Ascending aorta (tissue), 2 donors: ENCODE measurements at regions not wholly inside any gene's neighbourhood (a gene's known extent, or its start where the extent isn't known, plus 50 kb on each side); places are given as distances from the start of the nearest gene placed in this dataset.

Experiments
- DNase-seq, 2 donors: peaks; one replicate each; pipeline ENCODE4 v3.0.0-alpha.2; 2019; ENCODE audit warnings: low spot score in 2 of 2
- H3K27ac ChIP-seq, 2 donors: fragments of 200-600 bp; sonication (generic); one replicate each; pipeline ENCODE4 v1.5.1; 2016 to 2017; ENCODE audit warnings: mild to moderate bottlenecking in 1 of 2
- H3K27me3 ChIP-seq: fragments of 200-600 bp; sonication (generic); one replicate; pipeline ENCODE4 v1.5.1; 2017
- H3K36me3 ChIP-seq, 2 donors: fragments of 200-600 bp; sonication (generic); one replicate each; pipeline ENCODE4 v1.5.1; 2016
- H3K4me1 ChIP-seq, 2 donors: fragments of 200-600 bp; sonication (generic); one replicate each; pipeline ENCODE4 v1.5.1; 2016 to 2017; ENCODE audit warnings: mild to moderate bottlenecking in 1 of 2
- H3K4me3 ChIP-seq, 2 donors: fragments of 200-600 bp; sonication (generic); one replicate each; pipeline ENCODE4 v1.5.1; 2016 to 2017; ENCODE audit warnings: mild to moderate bottlenecking in 1 of 2
- H3K9me3 ChIP-seq, 2 donors: fragments of 200-600 bp; sonication (generic); one replicate each; pipeline ENCODE4 v1.5.1; 2016
- intact Hi-C: fragments of 100-400 bp; cut with DNase I; formaldehyde crosslinking; loops from one replicate; pipeline ENCODE4 v1.15.1; 2023
- TF ChIP-seq, protein P1 (sequence below), 3 experiments: fragments of 200-600 bp in 2 of 3; fragments of 450-650 bp in 1 of 3; sonication (generic) in 2 of 3; IDR thresholded peaks; one replicate each; pipeline ENCODE4 v1.5.1; 2016 to 2019; ENCODE audit warnings: antibody characterized with exemption in 3 of 3, mild to moderate bottlenecking in 1 of 3, moderate library complexity in 1 of 3

DNA sequence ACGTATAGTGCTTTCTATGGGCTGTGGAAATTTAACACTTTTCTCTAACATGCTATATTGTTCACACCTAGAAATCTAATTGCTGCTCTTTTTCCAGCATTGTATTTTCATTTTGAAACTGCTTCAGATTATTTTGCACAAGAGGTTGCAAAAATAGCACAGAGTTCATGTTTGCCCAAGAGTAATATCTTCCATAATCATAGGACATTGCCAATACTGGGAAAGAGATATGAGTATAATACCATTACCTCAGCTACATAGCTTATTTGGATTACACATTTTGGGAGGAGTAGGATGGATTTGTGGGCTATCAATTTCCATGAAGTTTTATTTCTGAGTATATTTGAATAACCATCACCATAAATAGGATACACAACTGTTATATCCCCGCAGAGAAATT is 717.1 kb downstream of the CDH9 start:
- TF ChIP-seq, protein P1, sequence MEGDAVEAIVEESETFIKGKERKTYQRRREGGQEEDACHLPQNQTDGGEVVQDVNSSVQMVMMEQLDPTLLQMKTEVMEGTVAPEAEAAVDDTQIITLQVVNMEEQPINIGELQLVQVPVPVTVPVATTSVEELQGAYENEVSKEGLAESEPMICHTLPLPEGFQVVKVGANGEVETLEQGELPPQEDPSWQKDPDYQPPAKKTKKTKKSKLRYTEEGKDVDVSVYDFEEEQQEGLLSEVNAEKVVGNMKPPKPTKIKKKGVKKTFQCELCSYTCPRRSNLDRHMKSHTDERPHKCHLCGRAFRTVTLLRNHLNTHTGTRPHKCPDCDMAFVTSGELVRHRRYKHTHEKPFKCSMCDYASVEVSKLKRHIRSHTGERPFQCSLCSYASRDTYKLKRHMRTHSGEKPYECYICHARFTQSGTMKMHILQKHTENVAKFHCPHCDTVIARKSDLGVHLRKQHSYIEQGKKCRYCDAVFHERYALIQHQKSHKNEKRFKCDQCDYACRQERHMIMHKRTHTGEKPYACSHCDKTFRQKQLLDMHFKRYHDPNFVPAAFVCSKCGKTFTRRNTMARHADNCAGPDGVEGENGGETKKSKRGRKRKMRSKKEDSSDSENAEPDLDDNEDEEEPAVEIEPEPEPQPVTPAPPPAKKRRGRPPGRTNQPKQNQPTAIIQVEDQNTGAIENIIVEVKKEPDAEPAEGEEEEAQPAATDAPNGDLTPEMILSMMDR (IDR thresholded peaks at IDR 0.05): no peak
- no peaks in the 10 kb centered on the region for H3K27me3 ChIP-seq

DNA sequence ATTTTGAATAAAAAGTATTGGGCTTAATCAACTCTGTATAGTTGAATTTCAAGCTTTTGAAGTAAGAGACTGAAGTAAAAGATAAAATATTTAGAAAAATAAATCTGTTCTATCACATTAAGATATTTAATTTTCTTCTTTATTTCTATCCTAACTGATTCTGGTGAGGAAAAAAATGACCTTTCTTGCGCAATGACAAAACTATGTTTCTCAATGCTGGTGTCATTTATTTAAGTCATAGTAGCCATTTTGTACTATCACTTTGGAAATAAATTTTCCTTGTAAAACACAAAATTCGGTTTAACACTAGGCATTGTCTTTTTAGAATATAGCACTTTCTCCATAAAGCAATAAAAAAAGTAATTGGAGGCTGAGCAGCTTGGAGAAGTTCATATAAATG is 728.0 kb downstream of the CDH9 start:
- intact Hi-C loops: no loop called here
- Histone ChIP-seq H3K27me3 (no peaks in the 10 kb centered on the region), H3K4me1 (no peaks in the 10 kb centered on the region), H3K4me3 (no peak overlapping the region), H3K27ac (no peak overlapping the region), H3K9me3 (no peaks in the 10 kb centered on the region), H3K36me3 (no peaks in the 10 kb centered on the region)
- no peak for DNase-seq
- TF ChIP-seq, protein P1 (IDR thresholded peaks at IDR 0.05): no peak

More for the DNA sequence above, 717.1 kb downstream of the CDH9 start:
- Histone ChIP-seq H3K4me3 (no peak overlapping the region), H3K36me3 (no peaks in the 10 kb centered on the region), H3K9me3 (no peaks in the 10 kb centered on the region), H3K4me1 (no peaks in the 10 kb centered on the region), H3K27ac (no peak overlapping the region)
- no peak for DNase-seq
- intact Hi-C loops: no loop called here

DNA sequence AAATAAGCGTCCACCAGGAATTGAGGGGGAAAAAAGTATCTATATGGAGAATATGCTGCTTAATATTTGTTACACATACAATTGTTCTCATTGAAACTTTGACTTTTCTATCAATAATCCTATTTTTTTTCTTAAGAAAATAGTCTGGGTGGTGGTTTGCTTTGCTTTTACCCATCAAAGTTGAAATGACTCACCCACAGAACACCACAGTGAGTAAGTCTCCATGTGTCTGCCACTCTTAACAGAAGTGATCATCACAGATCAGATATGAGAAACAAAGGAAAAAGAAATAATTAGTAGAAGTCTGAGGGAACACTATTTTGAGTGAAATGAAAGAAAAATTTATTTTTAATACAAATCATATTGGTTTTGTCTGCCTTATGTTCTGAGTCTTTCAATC is 742.8 kb downstream of the CDH9 start:
- intact Hi-C loops: no loop called here
- Histone ChIP-seq H3K27me3 (no peaks in the 10 kb centered on the region), H3K4me1 (no peaks in the 10 kb centered on the region)

DNA sequence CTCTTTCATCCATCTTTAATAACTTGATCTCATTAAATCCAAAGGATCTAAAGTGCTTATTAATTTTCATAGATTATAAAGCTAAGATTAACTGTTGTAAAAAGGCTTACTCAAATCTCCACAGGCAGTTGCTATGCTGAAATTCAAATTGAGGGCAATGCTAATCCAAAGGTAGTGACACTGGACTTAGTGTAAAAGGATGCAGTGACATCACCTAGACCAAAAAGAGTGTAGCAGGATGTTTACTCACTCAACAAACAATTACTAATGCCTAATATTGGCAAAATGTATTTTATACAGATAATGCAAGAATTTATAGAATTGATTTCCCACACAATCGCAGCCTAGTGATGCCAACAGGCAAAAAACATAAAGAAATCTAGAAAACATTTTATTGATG is 756.2 kb downstream of the CDH9 start:
- no peak overlapping the region for H3K27ac ChIP-seq
- no peaks in the 10 kb centered on the region for H3K27me3 ChIP-seq
- intact Hi-C loops: no loop called here
- no peaks in the 10 kb centered on the region for H3K9me3 ChIP-seq
- no peaks in the 10 kb centered on the region for H3K4me1 ChIP-seq
- DNase-seq: no peak
- H3K36me3 ChIP-seq: no peaks in the 10 kb centered on the region
- TF ChIP-seq, protein P1 (IDR thresholded peaks at IDR 0.05): no peak
- H3K4me3 ChIP-seq: no peak overlapping the region

More for the DNA sequence above, 742.8 kb downstream of the CDH9 start:
- TF ChIP-seq, protein P1 (IDR thresholded peaks at IDR 0.05): no peak
- Histone ChIP-seq H3K9me3 (no peaks in the 10 kb centered on the region), H3K4me3 (no peak overlapping the region), H3K36me3 (no peaks in the 10 kb centered on the region), H3K27ac (no peak overlapping the region)
- no peak for DNase-seq

DNA sequence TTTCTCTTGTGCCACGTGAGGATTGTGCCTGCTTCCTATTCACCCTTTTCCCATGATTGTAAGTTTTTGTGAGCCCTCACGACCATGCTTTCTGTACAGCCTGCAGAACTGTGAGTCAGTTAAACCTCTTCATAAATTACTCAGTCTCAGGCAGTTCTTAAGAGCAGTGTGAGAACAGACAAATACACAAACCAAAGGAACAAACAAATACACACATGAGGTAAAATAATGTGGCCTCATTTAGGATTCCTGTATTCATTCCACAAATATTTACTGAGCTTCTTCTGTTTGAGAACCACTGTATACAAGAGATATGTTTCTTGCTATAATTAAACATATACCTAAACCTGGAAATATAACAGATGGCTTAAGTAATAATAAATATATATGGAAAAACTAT is 760.3 kb downstream of the CDH9 start:
- Histone ChIP-seq H3K4me3 (no peak overlapping the region), H3K9me3 (no peaks in the 10 kb centered on the region), H3K27me3 (no peaks in the 10 kb centered on the region), H3K27ac (no peak overlapping the region), H3K36me3 (no peaks in the 10 kb centered on the region), H3K4me1 (no peaks in the 10 kb centered on the region)
- DNase-seq: no peak
- TF ChIP-seq, protein P1 (IDR thresholded peaks at IDR 0.05): no peak
- intact Hi-C loops: no loop called here

DNA sequence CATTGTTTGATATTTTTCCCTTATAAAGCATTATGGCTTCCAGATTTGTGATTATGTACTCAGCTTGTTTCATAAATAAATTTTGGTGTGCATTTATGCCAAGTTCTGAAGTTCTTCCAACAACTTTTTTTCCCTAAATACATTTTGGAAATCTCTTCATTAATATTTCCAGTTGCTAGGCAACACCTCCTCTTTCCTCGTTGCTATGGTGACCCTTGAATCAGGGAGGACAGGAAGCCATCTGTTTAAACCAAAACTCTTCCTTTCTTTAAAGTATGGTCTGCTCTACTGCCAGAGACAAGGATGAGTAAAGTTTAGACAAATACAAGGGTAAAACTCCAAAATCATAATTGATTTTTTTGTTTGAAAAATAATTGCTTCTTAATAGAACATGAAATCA is 779.3 kb downstream of the CDH9 start:
- intact Hi-C loops: no loop called here
- Histone ChIP-seq H3K27me3 (no peaks in the 10 kb centered on the region), H3K27ac (no peak overlapping the region), H3K9me3 (no peaks in the 10 kb centered on the region), H3K4me3 (no peak overlapping the region), H3K36me3 (no peaks in the 10 kb centered on the region), H3K4me1 (no peaks in the 10 kb centered on the region)
- TF ChIP-seq, protein P1 (IDR thresholded peaks at IDR 0.05): no peak
- DNase-seq: no peak
